ENCODE measurements at regions not wholly inside any gene's neighbourhood (a gene's known extent, or its start where the extent isn't known, plus 50 kb on each side); places are given as distances from the start of the nearest gene placed in this dataset.

DNA sequence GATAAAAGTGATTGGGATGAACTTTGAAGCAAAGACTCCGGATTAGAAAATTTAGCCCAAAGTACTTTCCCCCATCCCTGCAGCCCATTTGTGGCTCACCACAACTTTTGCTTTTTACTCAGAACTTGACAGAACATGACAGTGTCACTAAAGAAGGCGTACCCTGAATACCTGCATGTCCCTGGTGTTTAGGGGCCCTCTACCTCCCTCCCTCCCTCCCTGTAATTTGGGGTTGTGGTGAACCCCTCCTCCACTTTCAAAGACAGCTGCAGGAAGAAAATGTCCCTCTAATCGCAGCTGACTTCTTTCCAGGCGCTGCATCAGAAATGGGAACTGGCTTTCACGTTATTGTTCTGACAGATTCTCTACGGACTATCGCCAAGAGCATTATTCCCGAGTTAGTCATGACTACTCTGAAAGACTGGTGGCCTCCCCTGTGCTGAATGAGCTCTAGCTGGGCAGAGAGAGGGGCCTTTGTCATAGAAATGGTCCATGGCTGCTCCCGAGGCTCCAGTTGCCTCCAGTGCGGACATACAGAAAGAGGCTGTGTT, 93.2 kb upstream of the ARHGEF3 start:
- no peak for TF ChIP-seq CTCF (IDR thresholded peaks at IDR 0.05 in 8 of 11, conservative IDR thresholded peaks at IDR 0.05 in 3 of 11)
- TF ChIP-seq POLR2A (IDR thresholded peaks at IDR 0.05) = no peak
- no peak for TF ChIP-seq POLR2AphosphoS5 (IDR thresholded peaks at IDR 0.05)

Measured in spleen (tissue), 7 donors.